ENCODE measurements at regions not wholly inside any gene's neighbourhood (a gene's known extent, or its start where the extent isn't known, plus 50 kb on each side); places are given as distances from the start of the nearest gene placed in this dataset.
"Not testable (repeated sequence)": the region's sequence is repeated elsewhere in the genome, so short reads cannot be mapped to it uniquely, and the experiment has no call there.

GRCh38 chr14:28361486-28361885, 405.1 kb upstream of the FOXG1 start:
- no peak overlapping the region for H3K4me3 ChIP-seq (ENCODE audit: low read depth, low read length)
- TF ChIP-seq CTCF (IDR thresholded peaks at IDR 0.05; ENCODE audit: borderline replicate concordance, insufficient read depth, low read depth, low read length) = no peak

GRCh38 chr14:28365510-28365909, 401.1 kb upstream of the FOXG1 start:
- H3K4me3 ChIP-seq (ENCODE audit: low read depth, low read length) = no peak overlapping the region
- TF ChIP-seq CTCF (IDR thresholded peaks at IDR 0.05; ENCODE audit: borderline replicate concordance, insufficient read depth, low read depth, low read length) = no peak

- no peak overlapping the region for H3K4me3 ChIP-seq (ENCODE audit: low read depth, low read length)
- no peak for TF ChIP-seq CTCF (IDR thresholded peaks at IDR 0.05; ENCODE audit: borderline replicate concordance, insufficient read depth, low read depth, low read length)
Observed at GRCh38 chr14:28373721-28374120, 392.9 kb upstream of the FOXG1 start.

- no peak overlapping the region for H3K4me3 ChIP-seq (ENCODE audit: low read depth, low read length)
- no peak for TF ChIP-seq CTCF (IDR thresholded peaks at IDR 0.05; ENCODE audit: borderline replicate concordance, insufficient read depth, low read depth, low read length)
Observed at GRCh38 chr14:28375295-28375694, 391.3 kb upstream of the FOXG1 start.

- H3K4me3 ChIP-seq (ENCODE audit: low read depth, low read length) = no peak overlapping the region
- no peak for TF ChIP-seq CTCF (IDR thresholded peaks at IDR 0.05; ENCODE audit: borderline replicate concordance, insufficient read depth, low read depth, low read length)
Observed at GRCh38 chr14:28381656-28382055, 384.9 kb upstream of the FOXG1 start.

GRCh38 chr14:28382444-28383190, 384.0 kb upstream of the FOXG1 start:
- TF ChIP-seq CTCF (IDR thresholded peaks at IDR 0.05; ENCODE audit: borderline replicate concordance, insufficient read depth, low read depth, low read length) = no peak
- H3K4me3 ChIP-seq (ENCODE audit: low read depth, low read length) = no peak overlapping the region

- no peak overlapping the region for H3K4me3 ChIP-seq (ENCODE audit: low read depth, low read length)
- no peak for TF ChIP-seq CTCF (IDR thresholded peaks at IDR 0.05; ENCODE audit: borderline replicate concordance, insufficient read depth, low read depth, low read length)
Observed at GRCh38 chr14:28398506-28398905, 368.1 kb upstream of the FOXG1 start.

GRCh38 chr14:28401705-28402104, 364.9 kb upstream of the FOXG1 start:
- not testable (repeated sequence) for H3K4me3 ChIP-seq (ENCODE audit: low read depth, low read length)

All from GM12875 (cell line).